GM12878 (cell line): ENCODE measurements at regions not wholly inside any gene's neighbourhood (a gene's known extent, or its start where the extent isn't known, plus 50 kb on each side); places are given as distances from the start of the nearest gene placed in this dataset.

Experiments
- ATAC-seq: fragments of 200-7000 bp; cut with Tn5 transposase; 3 replicates; pipeline ENCODE4 v1.9.1; 2020; ENCODE audit warnings: mild to moderate bottlenecking, moderate library complexity
- BruUV-seq: library from RNA; stranded (reverse); fragments of 400-500 nt; replicated peaks from 2 replicates; lab custom pipeline; 2021; lab: Mats Ljungman, UMichigan
- CTCF ChIA-PET: fragments of 300-600 bp; sonication (Branson Sonifier 250); formaldehyde crosslinking; extraction: SDS; loops from one replicate; lab custom pipeline; 2021; ENCODE audit warnings: inconsistent platforms; lab: Yijun Ruan, JAX
- POLR2A ChIA-PET: fragments of 350-600 bp; formaldehyde crosslinking; extraction: SDS; loops from one replicate; lab custom pipeline; 2021; ENCODE audit warnings: inconsistent platforms; lab: Charles Lee
- RAD21 ChIA-PET: fragments of 300-600 bp; sonication (Branson Sonifier 250); formaldehyde crosslinking; loops from one replicate; lab custom pipeline; 2023; ENCODE audit warnings: antibody characterized with exemption; ENCODE audit not compliant: unreplicated experiment; lab: Charles Lee
- SMC1A ChIA-PET: fragments of 300-600 bp; sonication (Branson Sonifier 250); formaldehyde crosslinking; loops from one replicate; lab custom pipeline; 2023; ENCODE audit not compliant: unreplicated experiment, uncharacterized antibody; lab: Charles Lee
- DNase-seq: peaks from one replicate; pipeline ENCODE4 v3.0.0-alpha.2; 2011; ENCODE audit warnings: low read depth, low spot score
- FAIRE-seq: peaks from 3 replicates; lab custom pipeline; 2011; peaks lifted over from hg19 to GRCh38; lab: Jason Lieb, UNC
- H2AFZ ChIP-seq: 2 replicates; pipeline ENCODE4 v1.6.0; 2011; ENCODE audit warnings: low read depth, low read length, control low read depth; ENCODE audit not compliant: control insufficient read depth
- H3K27ac ChIP-seq: 2 replicates; pipeline ENCODE4 v1.5.1; 2011; ENCODE audit warnings: control low read depth; ENCODE audit not compliant: control insufficient read depth, insufficient read depth
- H3K27me3 ChIP-seq, 2 experiments: replicated peaks in 1 of 2; 2 replicates each; pipeline versions ENCODE4 v1.6.0 to v1.6.1; 2011; ENCODE audit warnings: low read length in 1 of 2; ENCODE audit not compliant: control insufficient read depth in 2 of 2, insufficient read depth in 2 of 2
- H3K36me3 ChIP-seq, 2 experiments: 2 replicates each; pipeline ENCODE4 v1.5.1; 2011; ENCODE audit warnings: low read length in 1 of 2; ENCODE audit not compliant: control insufficient read depth in 2 of 2, insufficient read depth in 2 of 2
- H3K4me1 ChIP-seq: 2 replicates; pipeline ENCODE4 v1.6.1; 2011; ENCODE audit warnings: mild to moderate bottlenecking, low read length, moderate library complexity, mixed read lengths; ENCODE audit not compliant: control insufficient read depth, insufficient read depth
- H3K4me2 ChIP-seq: 2 replicates; pipeline ENCODE4 v1.6.0; 2011; ENCODE audit warnings: control low read depth; ENCODE audit not compliant: control insufficient read depth, insufficient read depth
- H3K4me3 ChIP-seq: fragments of 200-600 bp; sonication (generic); 2 replicates; pipeline ENCODE4 v1.5.1; 2016
- H3K79me2 ChIP-seq: 2 replicates; pipeline ENCODE4 v1.6.0; 2011; ENCODE audit warnings: low read length; ENCODE audit not compliant: control insufficient read depth, insufficient read depth
- H3K9ac ChIP-seq: 2 replicates; pipeline ENCODE4 v1.8.0; 2011; ENCODE audit warnings: low read length, control low read depth, mixed read lengths; ENCODE audit not compliant: control insufficient read depth, insufficient read depth
- H3K9me3 ChIP-seq: replicated peaks from 3 replicates; pipeline ENCODE4 v1.5.1; 2011; ENCODE audit warnings: mild to moderate bottlenecking, low read length; ENCODE audit not compliant: control insufficient read depth, insufficient read depth
- H4K20me1 ChIP-seq: 2 replicates; pipeline ENCODE4 v1.6.0; 2011; ENCODE audit not compliant: control insufficient read depth, insufficient read depth
- CREB1 ChIP-seq: IDR thresholded peaks from 2 replicates; pipeline ENCODE4 v1.6.1; 2012; ENCODE audit warnings: low read depth, mild to moderate bottlenecking, inconsistent platforms
- KAT2A ChIP-seq: conservative IDR thresholded peaks from 2 replicates; pipeline ENCODE4 v1.6.1; 2011; ENCODE audit warnings: low read depth, low read length; ENCODE audit not compliant: control insufficient read depth
- LARP7 ChIP-seq: fragments of 450-650 bp; IDR thresholded peaks from 2 replicates; pipeline ENCODE4 v1.6.1; 2017; ENCODE audit warnings: mild to moderate bottlenecking
- POLR2A ChIP-seq: IDR thresholded peaks from 2 replicates; pipeline ENCODE4 v1.6.1; 2011; ENCODE audit warnings: low read depth, mild to moderate bottlenecking, low read length
- RELA ChIP-seq: fragments of 450-650 bp; IDR thresholded peaks from 2 replicates; pipeline ENCODE4 v1.8.0; 2014; ENCODE audit warnings: borderline replicate concordance; ENCODE audit not compliant: partially characterized antibody
- SMC3 ChIP-seq: IDR thresholded peaks from 2 replicates; pipeline ENCODE4 v1.6.1; 2011; ENCODE audit warnings: low read length, improper control_type of control experiment, borderline replicate concordance
- SP1 ChIP-seq: IDR thresholded peaks from one replicate; pipeline ENCODE4 v1.6.1; 2011; ENCODE audit warnings: low read depth, low read length
- SUZ12 ChIP-seq: fragments of 200-600 bp; sonication (generic); IDR thresholded peaks from one replicate; pipeline ENCODE4 v1.6.1; 2018; ENCODE audit warnings: antibody characterized with exemption, mild to moderate bottlenecking; ENCODE audit not compliant: unreplicated experiment
- TCF7 ChIP-seq: IDR thresholded peaks from 2 replicates; pipeline ENCODE4 v1.6.1; 2014; ENCODE audit warnings: antibody characterized with exemption, borderline replicate concordance
- ZBTB4 ChIP-seq: fragments of 450-650 bp; formaldehyde crosslinking; IDR thresholded peaks from 2 replicates; pipeline ENCODE4 v1.4.0; 2022; ENCODE audit warnings: mild to moderate bottlenecking, moderate library complexity
- ZNF217 ChIP-seq: fragments of 450-650 bp; IDR thresholded peaks from 2 replicates; pipeline ENCODE4 v1.6.1; 2017; ENCODE audit warnings: antibody characterized with exemption, mild to moderate bottlenecking
- ZNF384 ChIP-seq: IDR thresholded peaks from 2 replicates; pipeline ENCODE4 v1.6.1; 2012; ENCODE audit warnings: low read depth, mild to moderate bottlenecking, low read length, improper control_type of control experiment, borderline replicate concordance
- WGBS: methylation state at CpG from one replicate; pipeline ENCODE4 v1.1.6; 2016; ENCODE audit warnings: low lambda C conversion rate; ENCODE audit not compliant: insufficient replicate concordance, insufficient coverage; ENCODE audit errors: missing lambda C conversion rate; 5-methylcytosine and 5-hydroxymethylcytosine counted together
- in situ Hi-C: fragments of 300-500 bp; cut with MboI; formaldehyde crosslinking; loops from 9 replicates; pipeline ENCODE4 v1.14.3; 2018; ENCODE audit warnings: mixed read lengths
- intact Hi-C: fragments of 100-400 bp; cut with micrococcal nuclease; formaldehyde crosslinking; loops from one replicate; pipeline ENCODE4 v1.14.2; 2022; ENCODE audit not compliant: unreplicated experiment
- TF ChIP-seq, protein P1 (sequence below): fragments of 450-650 bp; IDR thresholded peaks from 2 replicates; pipeline ENCODE4 v1.6.1; 2016; ENCODE audit warnings: mild to moderate bottlenecking
- TF ChIP-seq, protein P2 (sequence below), 3 experiments: IDR thresholded peaks in 2 of 3; conservative IDR thresholded peaks in 1 of 3; 2 replicates each; pipeline ENCODE4 v1.5.1; 2011; ENCODE audit warnings: low read depth in 3 of 3, low read length in 3 of 3, mild to moderate bottlenecking in 3 of 3, control low read depth in 2 of 3, moderate library complexity in 2 of 3, inconsistent platforms in 1 of 3, mixed read lengths in 1 of 3; ENCODE audit not compliant: control insufficient read depth in 2 of 3, insufficient read depth in 1 of 3; ENCODE audit errors: extremely low read depth in 1 of 3
- TF ChIP-seq, protein P3 (sequence below): IDR thresholded peaks from 2 replicates; pipeline ENCODE4 v1.6.1; 2012; ENCODE audit warnings: low read length, inconsistent platforms
- TF ChIP-seq, protein P4 (sequence below): fragments of 450-650 bp; IDR thresholded peaks from 2 replicates; pipeline ENCODE4 v1.6.1; 2016; ENCODE audit warnings: mild to moderate bottlenecking

DNA sequence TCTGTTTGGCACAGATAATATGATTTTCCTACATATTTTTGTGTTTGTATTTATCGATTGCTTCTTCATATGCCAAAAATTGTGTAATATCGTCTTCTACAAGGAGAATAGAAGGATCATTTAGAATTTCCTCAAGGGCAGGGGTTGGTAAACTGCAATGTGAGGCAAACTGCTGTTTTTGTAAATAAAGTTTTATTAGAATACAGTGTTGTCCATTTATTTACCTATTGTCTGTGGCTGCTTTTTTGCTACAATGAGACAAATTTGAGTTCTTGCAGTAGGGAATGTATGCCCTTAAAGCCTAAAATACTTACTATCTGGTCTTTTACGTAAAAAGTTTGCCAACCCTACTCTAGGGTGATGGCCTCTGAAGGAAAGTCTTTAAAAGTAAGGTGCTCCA lies 509.5 kb downstream of the TMEM114 start (continued):
- TF ChIP-seq SMC3, result no peak
- TF ChIP-seq, protein P1, sequence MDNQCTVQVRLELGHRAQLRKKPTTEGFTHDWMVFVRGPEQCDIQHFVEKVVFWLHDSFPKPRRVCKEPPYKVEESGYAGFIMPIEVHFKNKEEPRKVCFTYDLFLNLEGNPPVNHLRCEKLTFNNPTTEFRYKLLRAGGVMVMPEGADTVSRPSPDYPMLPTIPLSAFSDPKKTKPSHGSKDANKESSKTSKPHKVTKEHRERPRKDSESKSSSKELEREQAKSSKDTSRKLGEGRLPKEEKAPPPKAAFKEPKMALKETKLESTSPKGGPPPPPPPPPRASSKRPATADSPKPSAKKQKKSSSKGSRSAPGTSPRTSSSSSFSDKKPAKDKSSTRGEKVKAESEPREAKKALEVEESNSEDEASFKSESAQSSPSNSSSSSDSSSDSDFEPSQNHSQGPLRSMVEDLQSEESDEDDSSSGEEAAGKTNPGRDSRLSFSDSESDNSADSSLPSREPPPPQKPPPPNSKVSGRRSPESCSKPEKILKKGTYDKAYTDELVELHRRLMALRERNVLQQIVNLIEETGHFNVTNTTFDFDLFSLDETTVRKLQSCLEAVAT, result no peak
- TF ChIP-seq KAT2A, result no peak
- TF ChIP-seq, protein P2, sequence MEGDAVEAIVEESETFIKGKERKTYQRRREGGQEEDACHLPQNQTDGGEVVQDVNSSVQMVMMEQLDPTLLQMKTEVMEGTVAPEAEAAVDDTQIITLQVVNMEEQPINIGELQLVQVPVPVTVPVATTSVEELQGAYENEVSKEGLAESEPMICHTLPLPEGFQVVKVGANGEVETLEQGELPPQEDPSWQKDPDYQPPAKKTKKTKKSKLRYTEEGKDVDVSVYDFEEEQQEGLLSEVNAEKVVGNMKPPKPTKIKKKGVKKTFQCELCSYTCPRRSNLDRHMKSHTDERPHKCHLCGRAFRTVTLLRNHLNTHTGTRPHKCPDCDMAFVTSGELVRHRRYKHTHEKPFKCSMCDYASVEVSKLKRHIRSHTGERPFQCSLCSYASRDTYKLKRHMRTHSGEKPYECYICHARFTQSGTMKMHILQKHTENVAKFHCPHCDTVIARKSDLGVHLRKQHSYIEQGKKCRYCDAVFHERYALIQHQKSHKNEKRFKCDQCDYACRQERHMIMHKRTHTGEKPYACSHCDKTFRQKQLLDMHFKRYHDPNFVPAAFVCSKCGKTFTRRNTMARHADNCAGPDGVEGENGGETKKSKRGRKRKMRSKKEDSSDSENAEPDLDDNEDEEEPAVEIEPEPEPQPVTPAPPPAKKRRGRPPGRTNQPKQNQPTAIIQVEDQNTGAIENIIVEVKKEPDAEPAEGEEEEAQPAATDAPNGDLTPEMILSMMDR (IDR thresholded peaks at IDR 0.05 in 2 of 3, conservative IDR thresholded peaks at IDR 0.05 in 1 of 3; ENCODE audit: control insufficient read depth in 2 of 3, extremely low read depth in 1 of 3, insufficient read depth in 1 of 3, low read depth in 3 of 3, low read length in 3 of 3), result no peak
- no peak for TF ChIP-seq SUZ12

GRCh38 chr16:8075271-8075670 lies 515.0 kb downstream of the TMEM114 start:
- Histone ChIP-seq H3K4me3 (no peak overlapping the region), H3K4me2 (no peak overlapping the region), H3K27ac (no peak overlapping the region), H3K27me3 (no peaks in the 10 kb centered on the region), H3K79me2 (no peaks in the 10 kb centered on the region), H3K36me3 (no peaks in the 10 kb centered on the region), H3K4me1 (no peaks in the 10 kb centered on the region), H3K9me3 (no peaks in the 10 kb centered on the region; the same call in 2 of the 3 replicates), H4K20me1 (no peaks in the 10 kb centered on the region), H2AFZ (no peak overlapping the region), H3K9ac (no peak overlapping the region)
- ChIA-PET SMC1A (no interaction called here), CTCF (no interaction called here), POLR2A (no interaction called here), RAD21 (no interaction called here)
- DNase-seq (no peak), FAIRE-seq (no peak), ATAC-seq (no peak)
- WGBS, result 51% methylated on average over 5 of the region's 5 CpGs
- intact Hi-C loops (no loop called here), in situ Hi-C loops (no loop called here)
- BruUV-seq, result no TSS peak
- TF ChIP-seq SP1 (no peak), RELA (no peak), LARP7 (no peak), POLR2A (no peak), TCF7 (no peak), CREB1 (no peak), ZNF217 (no peak), ZBTB4 (CRISPR knock-in tag) (no peak), ZNF384 (no peak)
- TF ChIP-seq, protein P3, sequence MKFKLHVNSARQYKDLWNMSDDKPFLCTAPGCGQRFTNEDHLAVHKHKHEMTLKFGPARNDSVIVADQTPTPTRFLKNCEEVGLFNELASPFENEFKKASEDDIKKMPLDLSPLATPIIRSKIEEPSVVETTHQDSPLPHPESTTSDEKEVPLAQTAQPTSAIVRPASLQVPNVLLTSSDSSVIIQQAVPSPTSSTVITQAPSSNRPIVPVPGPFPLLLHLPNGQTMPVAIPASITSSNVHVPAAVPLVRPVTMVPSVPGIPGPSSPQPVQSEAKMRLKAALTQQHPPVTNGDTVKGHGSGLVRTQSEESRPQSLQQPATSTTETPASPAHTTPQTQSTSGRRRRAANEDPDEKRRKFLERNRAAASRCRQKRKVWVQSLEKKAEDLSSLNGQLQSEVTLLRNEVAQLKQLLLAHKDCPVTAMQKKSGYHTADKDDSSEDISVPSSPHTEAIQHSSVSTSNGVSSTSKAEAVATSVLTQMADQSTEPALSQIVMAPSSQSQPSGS, result no peak
- TF ChIP-seq, protein P4, sequence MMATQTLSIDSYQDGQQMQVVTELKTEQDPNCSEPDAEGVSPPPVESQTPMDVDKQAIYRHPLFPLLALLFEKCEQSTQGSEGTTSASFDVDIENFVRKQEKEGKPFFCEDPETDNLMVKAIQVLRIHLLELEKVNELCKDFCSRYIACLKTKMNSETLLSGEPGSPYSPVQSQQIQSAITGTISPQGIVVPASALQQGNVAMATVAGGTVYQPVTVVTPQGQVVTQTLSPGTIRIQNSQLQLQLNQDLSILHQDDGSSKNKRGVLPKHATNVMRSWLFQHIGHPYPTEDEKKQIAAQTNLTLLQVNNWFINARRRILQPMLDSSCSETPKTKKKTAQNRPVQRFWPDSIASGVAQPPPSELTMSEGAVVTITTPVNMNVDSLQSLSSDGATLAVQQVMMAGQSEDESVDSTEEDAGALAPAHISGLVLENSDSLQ, result no peak
